ENCODE measurements at regions not wholly inside any gene's neighbourhood (a gene's known extent, or its start where the extent isn't known, plus 50 kb on each side); places are given as distances from the start of the nearest gene placed in this dataset.

DNA sequence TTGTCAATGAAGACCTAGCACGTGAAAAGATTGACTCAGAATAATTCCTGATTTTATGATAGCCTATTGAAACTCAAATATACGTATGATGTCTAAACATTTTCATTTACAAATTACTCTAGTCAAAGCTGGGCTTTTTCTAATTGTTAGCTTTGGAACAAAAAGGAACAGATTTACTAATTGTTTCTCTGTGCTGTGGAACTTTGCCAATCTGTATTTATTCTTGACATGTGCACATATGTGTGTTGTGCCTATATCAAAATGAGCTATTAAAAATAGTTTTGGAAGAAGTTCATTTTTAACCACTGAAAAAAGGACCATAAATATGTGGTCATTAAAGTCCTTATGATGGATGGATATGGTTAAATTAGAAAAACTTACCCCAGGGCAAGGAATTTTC lies 85.4 kb upstream of the PACRGL start:
- peaks cover 3% of the 10 kb centered on the region for H3K27me3 Mint-ChIP-seq
- no peaks in the 10 kb centered on the region for H3K36me3 Mint-ChIP-seq (ENCODE audit: low read depth)
- H3K9me3 Mint-ChIP-seq = no peaks in the 10 kb centered on the region
- no peak overlapping the region for H3K27ac Mint-ChIP-seq
- peaks cover 31% of the 10 kb centered on the region for H3K4me1 Mint-ChIP-seq (ENCODE audit: low read depth)
- intact Hi-C loops (cut with micrococcal nuclease) = no loop called here
- H3K4me3 Mint-ChIP-seq = no peak overlapping the region

DNA sequence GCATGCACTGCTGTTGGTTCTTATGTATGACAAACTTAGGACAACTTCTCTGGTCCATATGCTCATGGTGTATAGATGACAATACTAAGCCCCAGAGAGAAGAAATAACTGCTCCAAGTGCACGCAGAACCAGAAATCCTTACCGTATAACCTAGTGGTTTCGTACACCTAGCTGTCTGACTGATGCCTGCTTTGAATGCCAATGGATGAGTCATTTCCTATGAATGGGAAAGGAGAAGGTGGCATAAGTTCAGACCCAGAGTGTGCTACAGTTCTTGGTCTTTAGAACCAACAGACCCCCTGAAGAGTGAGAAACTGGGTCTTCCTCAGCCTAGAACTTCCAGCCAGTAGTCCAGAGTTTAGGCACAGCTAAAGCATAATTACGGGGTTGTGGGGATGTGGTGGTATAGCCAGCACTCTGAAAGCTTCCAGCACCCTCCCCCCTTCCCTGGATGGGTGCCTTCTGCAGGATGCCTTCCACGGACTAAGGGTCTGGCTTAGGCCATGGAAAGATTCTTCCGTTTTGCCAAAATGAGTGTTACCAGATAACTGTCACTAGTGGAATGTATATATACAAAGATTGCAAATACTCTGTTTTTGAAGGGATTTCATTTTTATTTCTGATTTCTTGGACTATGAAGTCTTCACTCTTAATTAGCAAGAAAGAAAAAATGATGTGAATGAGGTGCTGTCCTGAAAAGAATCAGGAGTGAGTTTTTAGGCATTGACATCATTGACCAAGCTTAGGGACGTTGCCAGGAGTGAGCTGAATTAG lies 84.6 kb upstream of the PACRGL start:
- no peaks in the 10 kb centered on the region for H3K36me3 Mint-ChIP-seq (ENCODE audit: low read depth)
- no peak overlapping the region for H3K4me3 Mint-ChIP-seq
- H3K27ac Mint-ChIP-seq = peak overlapping the region; percentile 51
- H3K4me1 Mint-ChIP-seq (ENCODE audit: low read depth) = peaks cover 31% of the 10 kb centered on the region
- H3K9me3 Mint-ChIP-seq = no peaks in the 10 kb centered on the region
- H3K27me3 Mint-ChIP-seq = peaks cover 3% of the 10 kb centered on the region
- intact Hi-C loops (cut with micrococcal nuclease) = no loop called here

DNA sequence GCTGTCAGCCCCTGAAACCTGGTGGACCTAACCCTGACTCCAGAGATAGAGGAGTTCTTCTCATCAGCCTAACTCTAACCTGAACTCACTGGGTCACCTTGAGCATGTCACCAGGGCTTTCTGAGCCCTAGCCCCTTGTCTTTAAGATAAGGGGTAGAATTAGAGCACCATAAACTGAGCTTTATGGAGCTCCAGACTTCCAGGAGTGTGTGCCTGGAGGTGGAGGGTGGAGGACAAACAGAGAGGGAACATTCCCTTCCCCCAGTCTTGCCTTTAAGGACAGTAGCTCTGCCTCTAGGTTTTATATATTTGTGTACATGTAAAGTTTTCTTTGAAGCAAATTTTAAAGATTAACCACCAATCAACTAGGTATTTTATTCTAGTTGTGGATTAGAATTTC lies 83.9 kb upstream of the PACRGL start:
- H3K4me3 Mint-ChIP-seq = no peak overlapping the region
- no peaks in the 10 kb centered on the region for H3K36me3 Mint-ChIP-seq (ENCODE audit: low read depth)
- peaks cover 31% of the 10 kb centered on the region for H3K4me1 Mint-ChIP-seq (ENCODE audit: low read depth)
- peaks cover 3% of the 10 kb centered on the region for H3K27me3 Mint-ChIP-seq
- H3K27ac Mint-ChIP-seq = peak overlapping the region; percentile 51
- no peaks in the 10 kb centered on the region for H3K9me3 Mint-ChIP-seq
- intact Hi-C loops (cut with micrococcal nuclease) = no loop called here

DNA sequence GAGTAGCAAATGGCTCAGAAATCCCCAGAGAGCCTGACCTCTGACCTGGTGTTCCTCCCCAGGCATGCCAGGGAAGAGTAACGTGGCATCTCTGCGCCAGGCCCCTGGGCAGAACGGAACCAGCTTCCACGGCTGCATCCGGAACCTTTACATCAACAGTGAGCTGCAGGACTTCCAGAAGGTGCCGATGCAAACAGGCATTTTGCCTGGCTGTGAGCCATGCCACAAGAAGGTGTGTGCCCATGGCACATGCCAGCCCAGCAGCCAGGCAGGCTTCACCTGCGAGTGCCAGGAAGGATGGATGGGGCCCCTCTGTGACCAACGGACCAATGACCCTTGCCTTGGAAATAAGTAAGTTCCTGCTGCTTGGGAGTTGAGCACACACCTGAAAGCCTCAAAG lies 83.4 kb upstream of the PACRGL start:
- Mint-ChIP-seq H3K9me3 (no peaks in the 10 kb centered on the region), H3K36me3 (ENCODE audit: low read depth) (no peaks in the 10 kb centered on the region), H3K4me3 (no peak overlapping the region), H3K27ac (peak overlapping the region; percentile 51), H3K4me1 (ENCODE audit: low read depth) (peaks cover 31% of the 10 kb centered on the region), H3K27me3 (peaks cover 3% of the 10 kb centered on the region)
- intact Hi-C loops (cut with micrococcal nuclease) = no loop called here

DNA sequence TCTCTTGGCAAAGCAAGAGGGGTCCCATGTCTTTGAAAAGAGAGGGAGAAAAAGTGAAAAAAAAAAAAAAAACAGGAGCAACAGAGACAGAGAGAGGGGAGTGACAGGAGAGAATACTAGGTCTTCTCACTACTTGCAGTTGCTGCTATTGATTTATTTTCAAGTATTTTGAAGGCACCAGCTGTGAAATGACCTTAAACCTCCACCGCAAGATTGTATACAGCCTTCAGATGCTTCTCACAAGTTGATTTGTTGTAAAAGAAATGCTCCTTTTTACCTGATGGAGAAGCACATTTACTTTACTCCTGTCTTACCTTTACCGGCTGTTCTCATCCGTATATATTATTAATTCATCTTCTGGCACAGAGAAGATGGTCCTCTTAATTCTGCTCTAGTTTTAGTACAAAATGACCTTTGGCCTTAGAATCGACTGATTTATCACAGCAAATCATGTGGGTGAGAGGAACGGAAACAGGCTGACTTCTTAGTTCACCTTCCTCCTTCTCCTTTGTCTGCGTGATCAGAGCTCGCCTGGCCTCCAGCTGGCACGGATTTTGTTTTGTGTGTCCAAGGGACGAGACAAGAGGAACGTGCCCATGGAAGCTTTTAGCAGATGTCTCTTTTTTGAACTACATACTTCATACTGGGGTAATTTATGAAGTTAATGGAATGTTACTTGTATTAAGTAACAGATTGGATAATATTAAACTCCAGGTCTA lies 82.4 kb upstream of the PACRGL start:
- Mint-ChIP-seq H3K36me3 (ENCODE audit: low read depth) (no peaks in the 10 kb centered on the region), H3K9me3 (no peaks in the 10 kb centered on the region), H3K27ac (peak overlapping the region; percentile 85), H3K27me3 (peaks cover 3% of the 10 kb centered on the region), H3K4me3 (peak overlapping the region; percentile 37), H3K4me1 (ENCODE audit: low read depth) (peaks cover 31% of the 10 kb centered on the region)
- intact Hi-C loops (cut with micrococcal nuclease) = no loop called here

DNA sequence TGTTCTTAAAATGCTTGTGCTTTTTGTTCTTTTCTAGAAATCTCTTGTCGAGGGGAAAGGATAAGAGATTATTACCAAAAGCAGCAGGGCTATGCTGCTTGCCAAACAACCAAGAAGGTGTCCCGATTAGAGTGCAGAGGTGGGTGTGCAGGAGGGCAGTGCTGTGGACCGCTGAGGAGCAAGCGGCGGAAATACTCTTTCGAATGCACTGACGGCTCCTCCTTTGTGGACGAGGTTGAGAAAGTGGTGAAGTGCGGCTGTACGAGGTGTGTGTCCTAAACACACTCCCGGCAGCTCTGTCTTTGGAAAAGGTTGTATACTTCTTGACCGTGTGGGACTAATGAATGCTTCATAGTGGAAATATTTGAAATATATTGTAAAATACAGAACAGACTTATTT lies 81.5 kb upstream of the PACRGL start:
- no peak overlapping the region for H3K4me3 Mint-ChIP-seq
- H3K36me3 Mint-ChIP-seq (ENCODE audit: low read depth) = no peaks in the 10 kb centered on the region
- H3K27me3 Mint-ChIP-seq = peaks cover 3% of the 10 kb centered on the region

DNA sequence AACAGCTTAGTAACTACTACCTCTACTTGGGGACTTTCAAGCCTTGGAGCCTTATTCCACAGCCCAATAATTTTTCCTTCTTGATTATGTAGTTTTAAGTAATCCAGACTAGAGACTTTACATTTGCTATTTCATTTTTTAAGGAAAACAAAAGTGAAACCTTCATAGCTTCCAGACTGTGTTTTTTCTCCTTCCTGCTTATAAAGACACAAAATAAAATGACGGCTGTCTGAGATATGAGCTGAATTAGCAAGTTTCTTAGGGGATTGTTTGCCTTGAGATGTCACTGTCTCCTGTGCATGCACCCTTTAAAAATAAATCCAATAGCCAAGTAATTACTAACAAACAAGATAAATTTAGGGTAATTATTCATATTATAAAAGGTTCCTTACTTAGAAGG lies 78.8 kb upstream of the PACRGL start:
- Mint-ChIP-seq H3K4me1 (ENCODE audit: low read depth) (peaks cover 55% of the 10 kb centered on the region), H3K27ac (no peak overlapping the region), H3K27me3 (peaks cover 3% of the 10 kb centered on the region), H3K36me3 (ENCODE audit: low read depth) (no peaks in the 10 kb centered on the region), H3K4me3 (no peak overlapping the region), H3K9me3 (no peaks in the 10 kb centered on the region)
- intact Hi-C loops (cut with micrococcal nuclease) = no loop called here

More for the DNA sequence above, 81.5 kb upstream of the PACRGL start:
- H3K27ac Mint-ChIP-seq = peak overlapping the region; percentile 85
- intact Hi-C loops (cut with micrococcal nuclease) = no loop called here
- H3K9me3 Mint-ChIP-seq = no peaks in the 10 kb centered on the region
- peaks cover 35% of the 10 kb centered on the region for H3K4me1 Mint-ChIP-seq (ENCODE audit: low read depth)

DNA sequence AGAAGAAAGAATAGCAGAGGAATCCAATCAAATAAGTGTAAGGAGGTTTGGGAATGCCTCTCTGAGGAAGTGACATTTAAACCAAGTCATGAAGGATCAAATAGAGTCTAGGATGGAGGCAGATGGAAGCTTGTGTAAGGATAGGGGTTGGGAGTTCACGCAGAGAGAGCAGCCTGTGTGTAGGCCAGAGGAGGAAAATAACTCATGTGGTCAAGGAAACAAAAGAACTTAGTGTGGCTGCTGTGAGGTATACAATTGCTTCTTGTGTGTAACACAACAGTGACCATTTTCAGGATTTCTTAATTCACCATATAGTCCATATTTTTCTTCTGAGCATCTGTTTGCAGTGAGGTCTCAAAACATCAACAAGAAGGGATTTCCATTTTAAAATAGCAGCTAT lies 77.6 kb upstream of the PACRGL start:
- no peak overlapping the region for H3K27ac Mint-ChIP-seq
- no peaks in the 10 kb centered on the region for H3K36me3 Mint-ChIP-seq (ENCODE audit: low read depth)
- H3K27me3 Mint-ChIP-seq = no peaks in the 10 kb centered on the region
- H3K4me3 Mint-ChIP-seq = no peak overlapping the region
- peaks cover 45% of the 10 kb centered on the region for H3K4me1 Mint-ChIP-seq (ENCODE audit: low read depth)
- intact Hi-C loops (cut with micrococcal nuclease) = no loop called here
- no peaks in the 10 kb centered on the region for H3K9me3 Mint-ChIP-seq

DNA sequence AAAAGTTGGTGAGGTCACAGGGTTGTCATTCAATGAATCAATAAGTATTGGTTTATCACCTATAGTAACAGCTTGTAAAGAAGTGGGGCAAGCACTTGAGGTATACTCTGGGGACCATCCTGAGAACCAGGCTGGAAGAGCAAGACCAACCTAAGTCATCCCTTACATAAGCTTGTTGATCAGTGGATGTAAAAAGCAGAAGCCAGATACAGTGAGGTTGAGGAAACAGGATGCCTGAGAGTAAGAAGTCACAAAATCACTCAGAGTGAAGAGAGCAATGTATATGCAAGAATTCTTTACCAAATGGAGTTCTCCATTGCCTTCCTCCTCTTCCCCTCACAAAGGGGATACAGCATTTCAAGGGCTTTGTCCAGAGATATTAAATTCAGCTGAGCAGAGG lies 76.3 kb upstream of the PACRGL start:
- Mint-ChIP-seq H3K9me3 (no peaks in the 10 kb centered on the region), H3K4me1 (ENCODE audit: low read depth) (peaks cover 33% of the 10 kb centered on the region), H3K4me3 (no peak overlapping the region), H3K27ac (peak overlapping the region; percentile 31), H3K36me3 (ENCODE audit: low read depth) (no peaks in the 10 kb centered on the region), H3K27me3 (no peaks in the 10 kb centered on the region)
- intact Hi-C loops (cut with micrococcal nuclease) = no loop called here

DNA sequence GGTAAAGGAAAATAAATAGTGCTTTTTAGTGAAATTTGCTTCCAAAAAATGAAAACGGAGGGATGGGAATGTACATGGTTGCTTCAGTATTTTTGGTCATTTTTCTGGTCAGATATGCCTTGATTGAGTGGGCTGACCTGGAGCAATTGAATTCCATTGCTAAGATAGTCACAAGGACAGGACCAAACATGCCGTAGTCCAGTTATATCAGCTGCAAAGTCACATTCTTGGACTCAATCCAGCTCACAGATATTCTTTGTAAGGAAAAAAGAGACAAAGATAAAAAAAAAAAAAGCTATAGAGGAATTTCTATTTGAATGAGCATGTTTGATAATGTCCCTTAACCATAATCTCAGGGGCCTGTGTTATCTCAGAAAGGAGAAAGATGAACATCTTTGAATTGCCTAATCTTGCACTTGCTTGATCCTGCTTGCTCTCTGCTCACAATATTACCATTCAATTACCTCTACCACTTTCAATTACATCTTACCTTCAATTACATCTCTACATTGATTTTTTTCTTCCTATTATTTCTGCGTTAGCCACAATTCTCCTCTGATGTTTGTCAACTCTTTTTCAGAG lies 75.4 kb upstream of the PACRGL start:
- Mint-ChIP-seq H3K4me3 (no peak overlapping the region), H3K4me1 (ENCODE audit: low read depth) (peaks cover 29% of the 10 kb centered on the region), H3K9me3 (no peaks in the 10 kb centered on the region), H3K27me3 (no peaks in the 10 kb centered on the region), H3K27ac (peak overlapping the region; percentile 73), H3K36me3 (ENCODE audit: low read depth) (no peaks in the 10 kb centered on the region)
- intact Hi-C loops (cut with micrococcal nuclease) = loop anchor here (5.0 kb wide), 1 partner anchor 77 kb away; the partner anchor contains the start of gene PACRGL

DNA sequence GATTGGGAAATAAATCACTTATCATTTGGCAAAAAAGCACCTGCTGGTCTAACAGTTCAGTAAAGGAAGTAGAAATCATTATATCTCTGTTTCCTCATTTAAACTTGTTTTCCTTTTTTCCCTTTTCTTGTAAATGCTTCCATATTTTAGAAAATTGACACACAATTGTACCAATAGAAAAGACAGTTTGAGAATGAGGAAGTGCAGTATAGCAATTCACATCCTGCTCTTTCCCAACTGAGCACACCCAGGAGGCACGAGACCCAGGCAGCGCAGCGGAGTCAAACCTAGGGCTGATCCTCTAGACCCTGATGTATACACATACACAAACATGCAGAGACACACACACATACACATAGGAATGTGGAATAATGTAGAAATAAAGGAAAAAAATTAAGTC lies 74.8 kb upstream of the PACRGL start:
- H3K27ac Mint-ChIP-seq = peak overlapping the region; percentile 73
- H3K4me1 Mint-ChIP-seq (ENCODE audit: low read depth) = peaks cover 29% of the 10 kb centered on the region
- no peaks in the 10 kb centered on the region for H3K27me3 Mint-ChIP-seq
- intact Hi-C loops (cut with micrococcal nuclease) = loop anchor here (5.0 kb wide), 1 partner anchor 77 kb away; the partner anchor contains the start of gene PACRGL
- no peak overlapping the region for H3K4me3 Mint-ChIP-seq
- no peaks in the 10 kb centered on the region for H3K36me3 Mint-ChIP-seq (ENCODE audit: low read depth)
- H3K9me3 Mint-ChIP-seq = no peaks in the 10 kb centered on the region

DNA sequence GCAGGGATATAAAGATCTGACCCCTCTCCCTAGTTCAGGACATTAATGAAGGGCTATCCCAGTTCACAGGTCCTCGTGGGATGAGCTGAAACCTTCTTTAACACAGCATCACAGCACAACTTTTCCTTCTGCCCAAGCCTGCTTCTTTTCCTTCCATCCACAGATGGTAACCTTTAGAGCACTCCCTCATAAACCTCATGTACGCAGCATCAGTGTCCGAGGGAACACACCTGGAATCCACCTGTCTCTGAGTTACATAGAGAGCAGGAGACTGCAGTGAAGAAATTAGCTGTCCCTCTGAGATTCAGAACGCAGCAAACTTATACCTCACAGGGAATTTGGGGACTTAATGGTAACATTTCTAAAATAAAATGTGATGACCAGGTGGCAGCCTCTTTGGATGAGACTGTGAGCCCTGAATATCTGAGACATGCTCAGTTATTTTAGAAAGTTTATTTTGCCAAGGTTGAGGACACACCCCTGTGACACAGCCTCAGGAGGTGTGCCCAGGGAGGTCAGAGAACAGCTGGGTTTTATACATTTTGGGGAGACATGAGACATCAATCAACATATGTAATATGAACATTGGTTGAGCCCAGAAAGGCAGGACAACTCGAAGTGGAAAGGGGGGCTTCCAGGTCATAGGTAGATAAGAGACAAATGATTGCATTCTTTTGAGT lies 73.8 kb upstream of the PACRGL start:
- H3K4me3 Mint-ChIP-seq = no peak overlapping the region
- peak overlapping the region; percentile 73 for H3K27ac Mint-ChIP-seq
- H3K4me1 Mint-ChIP-seq (ENCODE audit: low read depth) = peaks cover 29% of the 10 kb centered on the region
- H3K9me3 Mint-ChIP-seq = no peaks in the 10 kb centered on the region
- H3K36me3 Mint-ChIP-seq (ENCODE audit: low read depth) = no peaks in the 10 kb centered on the region
- H3K27me3 Mint-ChIP-seq = no peaks in the 10 kb centered on the region
- intact Hi-C loops (cut with micrococcal nuclease) = loop anchor here (5.0 kb wide), 1 partner anchor 76 kb away; the partner anchor contains the start of gene PACRGL

DNA sequence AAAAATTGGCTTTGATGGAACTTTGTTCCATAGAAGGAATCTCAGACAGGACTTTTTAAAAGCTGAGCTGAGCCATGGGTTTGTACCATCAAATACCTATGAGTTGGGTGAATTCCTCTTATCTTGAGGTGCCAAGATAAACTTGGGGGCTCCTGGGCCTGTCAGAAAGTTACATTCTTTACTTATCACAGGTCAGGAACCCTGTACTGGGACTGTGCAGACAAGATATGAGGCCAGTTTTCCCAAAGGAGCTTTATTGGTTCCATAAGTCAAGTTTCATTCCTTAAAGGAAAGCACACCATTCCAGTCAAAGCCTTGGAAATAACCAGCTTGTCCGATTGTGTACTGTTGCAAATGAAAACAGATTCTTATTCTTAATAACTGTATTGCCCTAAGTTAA lies 72.4 kb upstream of the PACRGL start:
- Mint-ChIP-seq H3K4me3 (no peak overlapping the region), H3K9me3 (no peaks in the 10 kb centered on the region), H3K4me1 (ENCODE audit: low read depth) (peaks cover 29% of the 10 kb centered on the region), H3K27me3 (no peaks in the 10 kb centered on the region), H3K27ac (no peak overlapping the region), H3K36me3 (ENCODE audit: low read depth) (no peaks in the 10 kb centered on the region)
- intact Hi-C loops (cut with micrococcal nuclease) = loop anchor here (5.0 kb wide), 1 partner anchor 74 kb away; the partner anchor contains the start of gene PACRGL

Measured in dendritic cell treated with granulocyte-macrophage colony-stimulating factor and Interleukin-4, amounts not matched to agents 40 ng/mL and 50 ng/mL, for 4 days (primary cell).